GM12873 (cell line): ENCODE measurements at regions not wholly inside any gene's neighbourhood (a gene's known extent, or its start where the extent isn't known, plus 50 kb on each side); places are given as distances from the start of the nearest gene placed in this dataset.

ENCODE experiments used
- CTCF ChIP-seq: IDR thresholded peaks from 2 replicates; pipeline ENCODE4 v1.5.1; 2012; ENCODE audit warnings: low read depth, mild to moderate bottlenecking, moderate library complexity, low read length, control low read depth; ENCODE audit not compliant: insufficient read depth; ENCODE audit errors: missing control alignments

GRCh38 chrX:121336831-121337421, 289.5 kb downstream of the GLUD2 start:
- no peak for TF ChIP-seq CTCF

GRCh38 chrX:121337816-121338215, 290.4 kb downstream of the GLUD2 start:
- no peak for TF ChIP-seq CTCF

- no peak for TF ChIP-seq CTCF
Observed at GRCh38 chrX:121349263-121349662, 301.9 kb downstream of the GLUD2 start.

GRCh38 chrX:121356139-121356849, 308.9 kb downstream of the GLUD2 start:
- no peak for TF ChIP-seq CTCF

- no peak for TF ChIP-seq CTCF
Observed at GRCh38 chrX:121356850-121357171, 309.4 kb downstream of the GLUD2 start.

GRCh38 chrX:121360280-121360679, 312.9 kb downstream of the GLUD2 start:
- no peak for TF ChIP-seq CTCF

GRCh38 chrX:121365572-121366161, 318.3 kb downstream of the GLUD2 start:
- TF ChIP-seq CTCF, result no peak
